ENCODE measurements at regions not wholly inside any gene's neighbourhood (a gene's known extent, or its start where the extent isn't known, plus 50 kb on each side); places are given as distances from the start of the nearest gene placed in this dataset.

GRCh38 chr10:128541926-128542475, 415.8 kb upstream of the MKI67 start (continued):
- TF ChIP-seq REST (IDR thresholded peaks at IDR 0.05; ENCODE audit: low read depth) (no peak), FOSL1 (IDR thresholded peaks at IDR 0.05; ENCODE audit: low read depth) (no peak), ELF1 (IDR thresholded peaks at IDR 0.05; ENCODE audit: borderline replicate concordance, low read depth) (no peak), SIN3A (IDR thresholded peaks at IDR 0.05; ENCODE audit: low read depth) (no peak), ZFX (IDR thresholded peaks at IDR 0.05) (no peak)

- RAD21 ChIA-PET (ENCODE audit: low non-redundant PET in 1 of 2, low total read pairs in 2 of 2, uncharacterized antibody in 2 of 2, unreplicated experiment in 2 of 2): no interaction called here
Measured at GRCh38 chr10:128542659-128543058, 416.4 kb upstream of the MKI67 start.

More at GRCh38 chr10:128542659-128543058, 416.4 kb upstream of the MKI67 start:
- H3K4me2 ChIP-seq (ENCODE audit: low read length): no peak overlapping the region
- intact Hi-C loops (cut with micrococcal nuclease): no loop called here
- no peaks in the 10 kb centered on the region for H3K9me2 ChIP-seq (ENCODE audit: insufficient read depth)
- DNase-seq (ENCODE audit: low read depth, low spot score) (no peak), ATAC-seq (no peak)
- no peaks in the 10 kb centered on the region for H3K36me3 ChIP-seq (ENCODE audit: control insufficient read depth in 1 of 2, insufficient read depth in 2 of 2, low read length in 2 of 2)
- TF ChIP-seq ATF3 (IDR thresholded peaks at IDR 0.05) (no peak), SIN3A (IDR thresholded peaks at IDR 0.05; ENCODE audit: low read depth) (no peak), JUND (IDR thresholded peaks at IDR 0.05) (no peak), CTCF (IDR thresholded peaks at IDR 0.05 in 2 of 3, conservative IDR thresholded peaks at IDR 0.05 in 1 of 3; ENCODE audit: borderline replicate concordance in 1 of 3, insufficient read depth in 1 of 3, low read depth in 2 of 3, low read length in 2 of 3) (no peak), MAX (IDR thresholded peaks at IDR 0.05) (no peak), FOSL1 (IDR thresholded peaks at IDR 0.05; ENCODE audit: low read depth) (no peak), EGR1 (IDR thresholded peaks at IDR 0.05; ENCODE audit: low read depth) (no peak)
- no peak overlapping the region for H3K27ac ChIP-seq (ENCODE audit: low read depth, low read length)
- no peaks in the 10 kb centered on the region for H3K4me1 ChIP-seq (ENCODE audit: control insufficient read depth in 1 of 2, insufficient read depth in 2 of 2, low read length in 2 of 2)
- no peak overlapping the region for H2AFZ ChIP-seq (ENCODE audit: low read depth, low read length, poor library complexity, severe bottlenecking)
- H3K79me2 ChIP-seq (ENCODE audit: insufficient read depth, low read length): no peaks in the 10 kb centered on the region
- BruUV-seq (replicated peaks): no TSS peak
- no peak overlapping the region for H3K4me3 ChIP-seq (replicated peaks in 1 of 2; ENCODE audit: low read depth in 1 of 2, low read length in 2 of 2)
- POLR2A ChIA-PET: no interaction called here
- H4K20me1 ChIP-seq (ENCODE audit: insufficient read depth): no peaks in the 10 kb centered on the region
- no peaks in the 10 kb centered on the region for H3K9me3 ChIP-seq (ENCODE audit: control insufficient read depth in 1 of 2, insufficient read depth in 1 of 2, low read depth in 1 of 2, low read length in 2 of 2)
- no peak overlapping the region for H3K9ac ChIP-seq (ENCODE audit: low read length)
- CTCF ChIA-PET: no interaction called here
- H3K27me3 ChIP-seq (ENCODE audit: insufficient read depth, low read length): peaks cover 65% of the 10 kb centered on the region
